OCI-LY3 (cell line): ENCODE measurements at regions not wholly inside any gene's neighbourhood (a gene's known extent, or its start where the extent isn't known, plus 50 kb on each side); places are given as distances from the start of the nearest gene placed in this dataset.

Experiments
- H2AFZ ChIP-seq: fragments of 200-600, 300-600 bp; shearing (Covaris generic); 2 replicates; pipeline ENCODE4 v1.6.0; 2014; ENCODE audit warnings: antibody characterized with exemption, low read depth, low read length
- H3K27ac ChIP-seq: fragments of 200-600, 300-600 bp; sonication (generic); 2 replicates; pipeline ENCODE4 v1.5.1; 2014; ENCODE audit warnings: mild to moderate bottlenecking, low read length, moderate library complexity, mixed read lengths
- H3K27me3 ChIP-seq: fragments of 200-600, 300-600 bp; sonication (generic); 2 replicates; pipeline ENCODE4 v1.6.1; 2014; ENCODE audit warnings: low read depth, low read length, mixed read lengths
- H3K36me3 ChIP-seq: fragments of 200-600, 300-600 bp; sonication (generic); replicated peaks from 2 replicates; pipeline ENCODE3; 2014; ENCODE audit warnings: low read depth, low read length, mixed read lengths
- H3K4me1 ChIP-seq: fragments of 300-600, 200-600 bp; sonication (generic); 2 replicates; pipeline ENCODE4 v1.6.1; 2014; ENCODE audit warnings: low read length, mixed read lengths
- H3K4me2 ChIP-seq: fragments of 200-600, 300-600 bp; sonication (generic); 2 replicates; pipeline ENCODE4 v1.6.1; 2014; ENCODE audit warnings: low read length, mixed read lengths
- H3K4me3 ChIP-seq: fragments of 300-600, 200-600 bp; sonication (generic); 2 replicates; pipeline ENCODE4 v1.5.1; 2014; ENCODE audit warnings: antibody characterized with exemption, mild to moderate bottlenecking, low read length, moderate library complexity
- H3K79me2 ChIP-seq: fragments of 300-600, 200-600 bp; shearing (Covaris generic); 2 replicates; pipeline ENCODE4 v1.6.1; 2014; ENCODE audit warnings: mild to moderate bottlenecking, low read length, mixed read lengths
- H3K9ac ChIP-seq: fragments of 300-600, 200-600 bp; shearing (Covaris generic); 2 replicates; pipeline ENCODE4 v1.6.0; 2014; ENCODE audit warnings: mild to moderate bottlenecking, low read length, moderate library complexity
- H3K9me3 ChIP-seq: fragments of 200-600, 300-600 bp; shearing (Covaris generic); 2 replicates; pipeline ENCODE4 v1.6.1; 2014; ENCODE audit warnings: low read length, mixed read lengths; ENCODE audit not compliant: insufficient read depth
- H4K20me1 ChIP-seq: fragments of 200-600, 300-600 bp; sonication (generic); 2 replicates; pipeline ENCODE4 v1.6.1; 2016; ENCODE audit warnings: low read length, mixed read lengths; ENCODE audit not compliant: insufficient read depth
- EZH2phosphoT487 ChIP-seq: fragments of 200-600 bp; shearing (Covaris generic); IDR thresholded peaks from 2 replicates; pipeline ENCODE4 v1.6.1; 2018; ENCODE audit warnings: antibody characterized with exemption, mixed run types, low read depth
- TF ChIP-seq, protein P1 (sequence below): fragments of 200-600, 300-600 bp; sonication (generic); IDR thresholded peaks from 2 replicates; pipeline ENCODE4 v1.5.1; 2014; ENCODE audit warnings: antibody characterized with exemption, low read length, low read depth

DNA sequence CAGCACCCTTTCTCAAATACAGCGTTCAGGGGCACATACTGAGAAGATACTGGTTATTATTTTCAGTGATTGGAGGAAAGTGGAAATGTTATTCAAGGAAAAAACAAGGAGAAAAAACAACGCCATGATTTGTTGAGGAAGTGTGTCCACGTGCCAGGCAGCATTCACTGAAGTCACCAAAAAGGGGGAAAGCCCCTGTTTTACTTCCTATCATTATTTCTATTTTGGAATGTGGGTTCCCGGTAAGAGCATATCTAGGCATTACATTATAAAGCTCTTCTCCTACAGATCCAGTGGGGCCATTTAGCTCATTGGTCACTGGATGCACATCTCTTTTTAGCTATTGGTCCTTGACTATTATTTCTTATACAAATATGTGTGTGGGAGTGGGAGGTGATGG, 518.7 kb downstream of the TXNL1 start:
- Histone ChIP-seq H3K4me2 (no peak overlapping the region), H4K20me1 (no peaks in the 10 kb centered on the region), H3K9me3 (no peaks in the 10 kb centered on the region), H3K27me3 (no peaks in the 10 kb centered on the region), H3K9ac (no peak overlapping the region), H3K4me1 (peaks cover 59% of the 10 kb centered on the region), H3K27ac (no peak overlapping the region), H3K36me3 (peaks cover 5% of the 10 kb centered on the region), H3K4me3 (no peak overlapping the region), H3K79me2 (no peaks in the 10 kb centered on the region), H2AFZ (0 out of 2 replicates have a peak overlapping the region, but pooled peaks have one; percentile 4)
- TF ChIP-seq EZH2phosphoT487, result no peak
- TF ChIP-seq, protein P1, sequence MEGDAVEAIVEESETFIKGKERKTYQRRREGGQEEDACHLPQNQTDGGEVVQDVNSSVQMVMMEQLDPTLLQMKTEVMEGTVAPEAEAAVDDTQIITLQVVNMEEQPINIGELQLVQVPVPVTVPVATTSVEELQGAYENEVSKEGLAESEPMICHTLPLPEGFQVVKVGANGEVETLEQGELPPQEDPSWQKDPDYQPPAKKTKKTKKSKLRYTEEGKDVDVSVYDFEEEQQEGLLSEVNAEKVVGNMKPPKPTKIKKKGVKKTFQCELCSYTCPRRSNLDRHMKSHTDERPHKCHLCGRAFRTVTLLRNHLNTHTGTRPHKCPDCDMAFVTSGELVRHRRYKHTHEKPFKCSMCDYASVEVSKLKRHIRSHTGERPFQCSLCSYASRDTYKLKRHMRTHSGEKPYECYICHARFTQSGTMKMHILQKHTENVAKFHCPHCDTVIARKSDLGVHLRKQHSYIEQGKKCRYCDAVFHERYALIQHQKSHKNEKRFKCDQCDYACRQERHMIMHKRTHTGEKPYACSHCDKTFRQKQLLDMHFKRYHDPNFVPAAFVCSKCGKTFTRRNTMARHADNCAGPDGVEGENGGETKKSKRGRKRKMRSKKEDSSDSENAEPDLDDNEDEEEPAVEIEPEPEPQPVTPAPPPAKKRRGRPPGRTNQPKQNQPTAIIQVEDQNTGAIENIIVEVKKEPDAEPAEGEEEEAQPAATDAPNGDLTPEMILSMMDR, result no peak

- Histone ChIP-seq H3K27ac (no peak overlapping the region; the same call in 1 of the 2 replicates), H2AFZ (no peak overlapping the region; the same call in 1 of the 2 replicates), H3K79me2 (no peaks in the 10 kb centered on the region), H3K36me3 (peaks cover 5% of the 10 kb centered on the region), H3K9me3 (no peaks in the 10 kb centered on the region), H3K4me3 (no peak overlapping the region), H3K4me2 (peak overlapping the region; percentile 2; the same call in 1 of the 2 replicates), H3K4me1 (peaks cover 62% of the 10 kb centered on the region), H3K9ac (no peak overlapping the region), H4K20me1 (no peaks in the 10 kb centered on the region), H3K27me3 (no peaks in the 10 kb centered on the region)
- TF ChIP-seq, protein P1, result no peak
- no peak for TF ChIP-seq EZH2phosphoT487
Measured at GRCh38 chr18:56118422-56118821, 520.0 kb downstream of the TXNL1 start.

DNA sequence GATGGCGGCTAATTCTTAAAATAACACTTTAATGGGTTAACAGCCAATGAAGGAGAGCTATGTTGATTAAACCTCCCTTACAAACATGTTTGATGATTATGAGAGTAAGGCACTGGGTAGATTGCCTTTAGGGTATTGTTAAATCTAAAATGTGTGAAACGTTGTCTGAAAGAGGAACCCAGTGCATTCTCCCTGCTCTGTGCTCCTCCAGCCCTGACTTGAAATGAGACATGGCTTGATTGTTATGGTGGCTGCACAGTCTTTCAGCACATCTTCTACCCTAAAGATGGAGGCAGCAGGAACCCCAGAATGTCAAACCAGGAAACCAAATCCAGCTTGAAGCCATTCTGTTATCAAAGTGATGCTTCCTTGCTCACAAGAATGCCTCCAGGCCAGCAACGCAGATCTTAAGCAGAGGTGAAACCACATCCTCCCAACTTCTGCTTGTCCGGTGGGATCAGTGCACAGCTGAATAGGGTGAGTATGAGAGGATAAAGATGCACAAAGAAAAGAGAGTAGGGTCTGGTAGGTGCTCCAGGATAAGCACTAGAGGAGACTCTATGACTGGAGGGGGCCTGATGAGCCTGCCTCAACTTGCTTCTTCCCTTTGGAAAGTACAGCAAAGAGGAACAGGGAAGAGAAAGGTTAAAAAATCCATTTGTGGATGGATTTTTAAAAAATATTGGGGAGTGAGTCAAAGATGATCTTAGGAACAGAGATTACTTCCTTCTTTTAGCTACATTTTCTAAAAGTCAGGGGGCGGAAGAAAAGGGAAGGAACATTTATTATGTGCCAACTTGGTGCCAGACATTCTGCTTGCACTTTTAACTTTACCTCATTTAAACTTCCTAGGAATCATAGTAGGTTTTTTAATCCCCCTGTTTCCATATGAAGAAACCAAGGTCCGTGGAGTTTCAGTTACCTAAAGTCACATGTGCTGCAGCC, 523.0 kb downstream of the TXNL1 start:
- TF ChIP-seq, protein P1, result no peak
- no peak for TF ChIP-seq EZH2phosphoT487
- Histone ChIP-seq H3K4me1 (peaks cover 91% of the 10 kb centered on the region), H3K79me2 (no peaks in the 10 kb centered on the region), H4K20me1 (no peaks in the 10 kb centered on the region), H3K4me3 (peak overlapping the region; percentile 16; the same call in 1 of the 2 replicates), H3K27me3 (no peaks in the 10 kb centered on the region), H3K27ac (peak overlapping the region; percentile 84), H3K36me3 (peaks cover 6% of the 10 kb centered on the region), H3K4me2 (peak overlapping the region; percentile 54), H3K9me3 (no peaks in the 10 kb centered on the region), H3K9ac (peak overlapping the region; percentile 61), H2AFZ (peak overlapping the region; percentile 63)

DNA sequence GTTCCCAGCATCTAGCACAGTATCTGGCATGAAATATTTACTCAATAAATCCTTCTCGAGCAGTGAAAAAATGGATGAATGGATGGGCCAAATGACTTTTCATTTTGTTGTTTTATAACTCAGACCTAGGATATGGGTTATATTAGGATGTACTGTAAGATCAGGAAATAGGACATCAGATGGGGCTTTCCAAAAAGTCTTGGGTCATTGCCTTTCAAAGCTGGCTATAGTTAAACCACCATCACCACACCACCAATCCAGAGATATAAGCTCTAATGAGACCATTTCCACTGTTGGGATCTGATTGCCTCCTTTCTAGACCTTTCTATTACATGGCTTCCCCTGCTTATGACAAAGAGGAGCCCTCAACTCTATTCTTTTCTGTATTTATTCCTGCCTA, 525.0 kb upstream of the TCF4 start:
- no peak for TF ChIP-seq EZH2phosphoT487
- TF ChIP-seq, protein P1, result no peak
- peak overlapping the region; percentile 1; the same call in 1 of the 2 replicates for H2AFZ ChIP-seq

More for the DNA sequence above, 525.0 kb upstream of the TCF4 start:
- H4K20me1 ChIP-seq, result no peaks in the 10 kb centered on the region
- no peaks in the 10 kb centered on the region for H3K79me2 ChIP-seq
- H3K4me2 ChIP-seq, result peak overlapping the region; percentile 54
- peak overlapping the region; percentile 61 for H3K9ac ChIP-seq
- peaks cover 6% of the 10 kb centered on the region for H3K36me3 ChIP-seq
- no peaks in the 10 kb centered on the region for H3K27me3 ChIP-seq
- peak overlapping the region; percentile 84 for H3K27ac ChIP-seq
- peak overlapping the region; percentile 23 for H3K4me3 ChIP-seq
- peaks cover 89% of the 10 kb centered on the region for H3K4me1 ChIP-seq
- no peaks in the 10 kb centered on the region for H3K9me3 ChIP-seq
